Chondrocyte (in vitro differentiated cells): ENCODE measurements at regions not wholly inside any gene's neighbourhood (a gene's known extent, or its start where the extent isn't known, plus 50 kb on each side); places are given as distances from the start of the nearest gene placed in this dataset.

Experiments
- DNase-seq: peaks from one replicate; pipeline ENCODE4 v3.0.0; 2021; ENCODE audit warnings: mixed read lengths, low spot score
- H3K27ac Mint-ChIP-seq: one replicate; pipeline ENCODE4 v1.8.0; 2021; ENCODE audit warnings: mild to moderate bottlenecking, moderate library complexity, mixed read lengths; ENCODE audit not compliant: unreplicated experiment
- H3K27me3 Mint-ChIP-seq: 2 replicates; pipeline ENCODE4 v1.8.0; 2021; ENCODE audit warnings: low read depth, mixed read lengths
- H3K36me3 Mint-ChIP-seq: 2 replicates; pipeline ENCODE4 v1.8.0; 2021; ENCODE audit warnings: low read depth, mixed read lengths
- H3K4me1 Mint-ChIP-seq: 2 replicates; pipeline ENCODE4 v1.8.0; 2021; ENCODE audit warnings: low read depth, mild to moderate bottlenecking, mixed read lengths
- H3K4me3 Mint-ChIP-seq: one replicate; pipeline ENCODE4 v1.8.0; 2021; ENCODE audit warnings: mild to moderate bottlenecking, moderate library complexity, mixed read lengths; ENCODE audit not compliant: unreplicated experiment
- H3K9me3 Mint-ChIP-seq: 2 replicates; pipeline ENCODE4 v1.8.0; 2021; ENCODE audit warnings: low read depth, mixed read lengths
- CTCF ChIP-seq: fragments of 200-600 bp; sonication (generic); IDR thresholded peaks from 2 replicates; pipeline ENCODE4 v1.5.0; 2021; ENCODE audit warnings: antibody characterized with exemption, mild to moderate bottlenecking, moderate library complexity

- no peak overlapping the region for H3K27ac Mint-ChIP-seq
- TF ChIP-seq CTCF, result no peak
- DNase-seq, result no peak
- H3K9me3 Mint-ChIP-seq, result peaks cover 5% of the 10 kb centered on the region
- H3K36me3 Mint-ChIP-seq, result peaks cover 2% of the 10 kb centered on the region
- no peaks in the 10 kb centered on the region for H3K4me1 Mint-ChIP-seq
- H3K4me3 Mint-ChIP-seq, result no peak overlapping the region
- H3K27me3 Mint-ChIP-seq, result peaks cover 2% of the 10 kb centered on the region
These were observed 90.2 kb upstream of the NCK2 start for GRCh38 chr2:105654474-105655004.

GRCh38 chr2:105653302-105653701 is 91.4 kb upstream of the NCK2 start:
- no peak for TF ChIP-seq CTCF
- Mint-ChIP-seq H3K4me1 (no peaks in the 10 kb centered on the region), H3K27ac (no peak overlapping the region), H3K36me3 (no peaks in the 10 kb centered on the region), H3K4me3 (no peak overlapping the region), H3K9me3 (no peaks in the 10 kb centered on the region), H3K27me3 (peaks cover 2% of the 10 kb centered on the region)
- DNase-seq, result no peak

GRCh38 chr2:105652014-105652796 is 92.5 kb upstream of the NCK2 start:
- no peaks in the 10 kb centered on the region for H3K36me3 Mint-ChIP-seq
- no peak for DNase-seq
- no peaks in the 10 kb centered on the region for H3K9me3 Mint-ChIP-seq
- H3K4me1 Mint-ChIP-seq, result no peaks in the 10 kb centered on the region
- no peak for TF ChIP-seq CTCF
- H3K27ac Mint-ChIP-seq, result no peak overlapping the region
- no peak overlapping the region for H3K4me3 Mint-ChIP-seq
- peaks cover 4% of the 10 kb centered on the region for H3K27me3 Mint-ChIP-seq

GRCh38 chr2:105649534-105649933 is 95.2 kb upstream of the NCK2 start:
- H3K27me3 Mint-ChIP-seq, result peaks cover 14% of the 10 kb centered on the region
- no peak for DNase-seq
- no peaks in the 10 kb centered on the region for H3K9me3 Mint-ChIP-seq
- no peaks in the 10 kb centered on the region for H3K4me1 Mint-ChIP-seq
- no peaks in the 10 kb centered on the region for H3K36me3 Mint-ChIP-seq
- no peak for TF ChIP-seq CTCF
- no peak overlapping the region for H3K27ac Mint-ChIP-seq
- H3K4me3 Mint-ChIP-seq, result no peak overlapping the region

GRCh38 chr2:105647731-105648130 is 97.0 kb upstream of the NCK2 start:
- no peak overlapping the region for H3K27ac Mint-ChIP-seq
- H3K4me3 Mint-ChIP-seq, result no peak overlapping the region
- DNase-seq, result no peak
- no peaks in the 10 kb centered on the region for H3K36me3 Mint-ChIP-seq
- no peaks in the 10 kb centered on the region for H3K9me3 Mint-ChIP-seq
- H3K27me3 Mint-ChIP-seq, result peaks cover 20% of the 10 kb centered on the region
- no peak for TF ChIP-seq CTCF
- peaks cover 13% of the 10 kb centered on the region for H3K4me1 Mint-ChIP-seq
